H1 (cell line): ENCODE measurements at regions not wholly inside any gene's neighbourhood (a gene's known extent, or its start where the extent isn't known, plus 50 kb on each side); places are given as distances from the start of the nearest gene placed in this dataset.

Source experiments
- CTCF ChIA-PET: fragments of 300-600 bp; sonication (Branson Sonifier 250); formaldehyde crosslinking; loops from one replicate; lab custom pipeline; 2021; ENCODE audit not compliant: partially characterized antibody; lab: Charles Lee
- POLR2A ChIA-PET: fragments of 300-600 bp; sonication (Branson Sonifier 250); formaldehyde crosslinking; loops from one replicate; lab custom pipeline; 2021; ENCODE audit warnings: inconsistent platforms; ENCODE audit not compliant: partially characterized antibody; lab: Charles Lee
- DNase-seq, 2 experiments: peaks; one replicate each; pipeline versions ENCODE4 v3.0.0 to v3.0.0-alpha.2; 2010 to 2022; ENCODE audit warnings: low spot score in 2 of 2, low read depth in 1 of 2, mixed read lengths in 1 of 2
- FAIRE-seq: peaks from 2 replicates; lab custom pipeline; 2011; peaks lifted over from hg19 to GRCh38; lab: Jason Lieb, UNC
- H2AFZ ChIP-seq: 2 replicates; pipeline ENCODE4 v1.8.1; 2012; ENCODE audit warnings: low read length, inconsistent platforms
- H2AK5ac ChIP-seq: 2 replicates; pipeline ENCODE4 v1.6.1; 2013; ENCODE audit warnings: low read depth, low read length
- H2BK120ac ChIP-seq: replicated peaks from 2 replicates; pipeline ENCODE3; 2013; ENCODE audit warnings: low read depth, low read length, inconsistent platforms
- H2BK12ac ChIP-seq: 2 replicates; pipeline ENCODE4 v1.6.1; 2013; ENCODE audit warnings: low read depth, low read length
- H2BK15ac ChIP-seq: 2 replicates; pipeline ENCODE4 v1.6.1; 2013; ENCODE audit warnings: low read length
- H2BK20ac ChIP-seq: 2 replicates; pipeline ENCODE4 v1.6.1; 2013; ENCODE audit warnings: low read length
- H2BK5ac ChIP-seq: 2 replicates; pipeline ENCODE4 v1.6.1; 2013; ENCODE audit warnings: low read depth, low read length
- H3K14ac ChIP-seq: 2 replicates; pipeline ENCODE4 v1.6.1; 2013; ENCODE audit warnings: inconsistent platforms; ENCODE audit not compliant: insufficient read length
- H3K18ac ChIP-seq: 2 replicates; pipeline ENCODE4 v1.6.1; 2013; ENCODE audit warnings: low read length; ENCODE audit errors: extremely low read depth
- H3K23ac ChIP-seq: 2 replicates; pipeline ENCODE4 v1.6.1; 2013; ENCODE audit warnings: inconsistent platforms; ENCODE audit not compliant: insufficient read length
- H3K23me2 ChIP-seq: 2 replicates; pipeline ENCODE4 v1.6.1; 2013; ENCODE audit warnings: low read depth, low read length
- H3K27ac ChIP-seq: 2 replicates; pipeline ENCODE4 v1.6.1; 2011; ENCODE audit warnings: low read depth, low read length, inconsistent platforms
- H3K27me3 ChIP-seq, 4 experiments: replicated peaks in 1 of 4; 1 replicate in 1 of 4; 2 replicates in 3 of 4; pipeline versions ENCODE4 v1.6.1 to v1.8.1; 2011 to 2013; ENCODE audit warnings: low read length in 3 of 4, mild to moderate bottlenecking in 3 of 4, inconsistent platforms in 2 of 4, mixed read lengths in 2 of 4, moderate library complexity in 1 of 4; ENCODE audit not compliant: control insufficient read depth in 3 of 4, insufficient read depth in 3 of 4; ENCODE audit errors: extremely low read depth in 1 of 4
- H3K36me3 ChIP-seq, 4 experiments: 2 replicates each; pipeline versions ENCODE4 v1.6.1 to v1.8.1; 2011 to 2013; ENCODE audit warnings: mild to moderate bottlenecking in 4 of 4, low read length in 3 of 4, moderate library complexity in 2 of 4, control low read depth in 1 of 4, inconsistent platforms in 1 of 4; ENCODE audit not compliant: insufficient read depth in 4 of 4, control insufficient read depth in 2 of 4
- H3K4ac ChIP-seq: replicated peaks from 2 replicates; pipeline ENCODE3; 2013; ENCODE audit warnings: low read length, low read depth, mixed read lengths, inconsistent platforms; ENCODE audit not compliant: insufficient read length
- H3K4me1 ChIP-seq, 4 experiments: replicated peaks in 1 of 4; 1 replicate in 1 of 4; 2 replicates in 3 of 4; pipeline versions ENCODE4 v1.6.1 to v1.8.1; 2011 to 2013; ENCODE audit warnings: low read length in 3 of 4, inconsistent platforms in 2 of 4, mixed read lengths in 1 of 4; ENCODE audit not compliant: insufficient read depth in 4 of 4, control insufficient read depth in 3 of 4
- H3K4me2 ChIP-seq, 2 experiments: 2 replicates each; pipeline versions ENCODE4 v1.6.1 to v1.8.1; 2011 to 2013; ENCODE audit warnings: low read depth in 2 of 2, low read length in 2 of 2, control low read depth in 1 of 2, inconsistent platforms in 1 of 2, mild to moderate bottlenecking in 1 of 2; ENCODE audit not compliant: insufficient read depth in 1 of 2
- H3K4me3 ChIP-seq, 4 experiments: fragments of 200-600, 300-600 bp in 1 of 4; sonication (generic), shearing (Covaris generic), sonication (Bioruptor Twin) in 1 of 4; 2 replicates each; pipeline versions ENCODE4 v1.5.1 to v1.8.1; 2011 to 2016; ENCODE audit warnings: low read length in 4 of 4, low read depth in 3 of 4, control low read depth in 2 of 4, inconsistent platforms in 2 of 4, mild to moderate bottlenecking in 2 of 4, mixed read lengths in 1 of 4, moderate library complexity in 1 of 4; ENCODE audit not compliant: insufficient read depth in 2 of 4; ENCODE audit errors: extremely low read depth in 1 of 4
- H3K56ac ChIP-seq: replicated peaks from 2 replicates; pipeline ENCODE3; 2013; ENCODE audit warnings: low read depth, mild to moderate bottlenecking, mixed read lengths, low read length, inconsistent platforms; ENCODE audit not compliant: insufficient read length
- H3K79me1 ChIP-seq: 2 replicates; pipeline ENCODE4 v1.6.1; 2013; ENCODE audit warnings: low read depth, low read length, control low read depth
- H3K79me2 ChIP-seq, 2 experiments: 2 replicates each; pipeline versions ENCODE4 v1.6.1 to v1.8.1; 2012 to 2013; ENCODE audit warnings: low read length in 2 of 2, mild to moderate bottlenecking in 2 of 2, inconsistent platforms in 1 of 2; ENCODE audit not compliant: insufficient read depth in 2 of 2, control insufficient read depth in 1 of 2
- H3K9ac ChIP-seq, 4 experiments: replicated peaks in 1 of 4; 1 replicate in 1 of 4; 2 replicates in 3 of 4; pipeline versions ENCODE4 v1.6.1 to v1.8.1; 2011 to 2013; ENCODE audit warnings: low read depth in 3 of 4, low read length in 3 of 4, control low read depth in 2 of 4, mild to moderate bottlenecking in 2 of 4, moderate library complexity in 2 of 4, inconsistent platforms in 1 of 4; ENCODE audit errors: extremely low read depth in 1 of 4
- H3K9me3 ChIP-seq, 2 experiments: 2 replicates each; pipeline versions ENCODE4 v1.6.1 to v1.8.1; 2012 to 2013; ENCODE audit warnings: mild to moderate bottlenecking in 2 of 2, moderate library complexity in 2 of 2, control low read depth in 1 of 2, inconsistent platforms in 1 of 2, low read depth in 1 of 2, low read length in 1 of 2, mixed read lengths in 1 of 2; ENCODE audit not compliant: insufficient read depth in 2 of 2
- H4K20me1 ChIP-seq, 2 experiments: replicated peaks in 1 of 2; 2 replicates each; pipeline versions ENCODE3 to v1.8.1; 2011 to 2013; ENCODE audit warnings: inconsistent platforms in 2 of 2, low read length in 2 of 2, mild to moderate bottlenecking in 1 of 2; ENCODE audit not compliant: insufficient read depth in 2 of 2, control insufficient read depth in 1 of 2
- H4K5ac ChIP-seq: 2 replicates; pipeline ENCODE4 v1.6.1; 2013; ENCODE audit warnings: low read length, low read depth, mixed read lengths, inconsistent platforms; ENCODE audit not compliant: insufficient read length
- H4K8ac ChIP-seq: 2 replicates; pipeline ENCODE4 v1.8.0; 2013; ENCODE audit warnings: mild to moderate bottlenecking, moderate library complexity, low read length, inconsistent platforms; ENCODE audit not compliant: insufficient read depth; ENCODE audit errors: extremely low read depth
- H4K91ac ChIP-seq: replicated peaks from 2 replicates; pipeline ENCODE3; 2013; ENCODE audit warnings: low read length, mixed read lengths, inconsistent platforms; ENCODE audit not compliant: insufficient read length
- BCL11A ChIP-seq, 2 experiments: IDR thresholded peaks; one replicate each; pipeline ENCODE4 v1.6.1; 2011; ENCODE audit warnings: low read depth in 2 of 2, low read length in 2 of 2, mild to moderate bottlenecking in 2 of 2
- BRCA1 ChIP-seq: IDR thresholded peaks from 2 replicates; pipeline ENCODE4 v1.6.1; 2012; ENCODE audit warnings: low read depth, low read length, improper control_type of control experiment
- CBX5 ChIP-seq: fragments of 300-800, 300-1000 bp; sonication (generic); IDR thresholded peaks from 2 replicates; pipeline ENCODE4 v1.7.1; 2016; ENCODE audit warnings: antibody characterized with exemption, low read length, low read depth
- EGR1 ChIP-seq: IDR thresholded peaks from 2 replicates; pipeline ENCODE4 v1.6.1; 2011; ENCODE audit warnings: low read depth, low read length, borderline replicate concordance
- EZH2 ChIP-seq: fragments of 200-600 bp; sonication (generic); IDR thresholded peaks from 2 replicates; pipeline ENCODE4 v1.7.1; 2012; ENCODE audit warnings: low read depth, mild to moderate bottlenecking, moderate library complexity, low read length, inconsistent platforms; ENCODE audit not compliant: severe bottlenecking
- HDAC2 ChIP-seq, 2 experiments: fragments of 300-600 bp in 1 of 2; sonication (generic) in 1 of 2; IDR thresholded peaks; 2 replicates each; pipeline ENCODE4 v1.6.1; 2011 to 2012; ENCODE audit warnings: low read depth in 2 of 2, low read length in 2 of 2, mild to moderate bottlenecking in 2 of 2, moderate library complexity in 2 of 2, borderline replicate concordance in 1 of 2, inconsistent platforms in 1 of 2
- KDM4A ChIP-seq: IDR thresholded peaks from one replicate; pipeline ENCODE4 v1.7.1; 2012; ENCODE audit warnings: low read depth, mild to moderate bottlenecking, moderate library complexity, low read length, inconsistent platforms; ENCODE audit not compliant: severe bottlenecking
- POU5F1 ChIP-seq: IDR thresholded peaks from 2 replicates; pipeline ENCODE4 v1.6.1; 2011; ENCODE audit warnings: low read depth, mild to moderate bottlenecking, low read length, moderate library complexity
- SIRT6 ChIP-seq: IDR thresholded peaks from one replicate; pipeline ENCODE4 v1.7.1; 2012; ENCODE audit warnings: low read length, inconsistent platforms
- SIX5 ChIP-seq: IDR thresholded peaks from 2 replicates; pipeline ENCODE4 v1.6.1; 2011; ENCODE audit warnings: mild to moderate bottlenecking, low read depth, low read length
- SP4 ChIP-seq: IDR thresholded peaks from 2 replicates; pipeline ENCODE4 v1.6.1; 2012; ENCODE audit warnings: low read length, inconsistent platforms
- TCF12 ChIP-seq: IDR thresholded peaks from 2 replicates; pipeline ENCODE4 v1.6.1; 2011; ENCODE audit warnings: low read depth, mild to moderate bottlenecking, low read length
- ZNF274 ChIP-seq: IDR thresholded peaks from 2 replicates; pipeline ENCODE4 v1.7.0; 2012; ENCODE audit warnings: low read length, borderline replicate concordance; ENCODE audit errors: extremely low read depth
- WGBS, 2 experiments: shearing (Covaris generic) in 1 of 2; methylation state at CpG; one replicate each; pipeline versions ENCODE4 v1.1.6 to v1.1.7; 2013 to 2015; ENCODE audit warnings: low lambda C conversion rate in 2 of 2, mixed read lengths in 2 of 2, inconsistent platforms in 1 of 2, low coverage in 1 of 2, missing lambda C conversion rate in 1 of 2; ENCODE audit not compliant: insufficient replicate concordance in 2 of 2, insufficient coverage in 1 of 2, insufficient read length in 1 of 2; ENCODE audit errors: extremely low coverage in 1 of 2, missing lambda C conversion rate in 1 of 2; 5-methylcytosine and 5-hydroxymethylcytosine counted together

GRCh38 chr2:100756704-100757103, 63.2 kb upstream of the NPAS2 start:
- H3K4me3 ChIP-seq, result no peak overlapping the region
- H2BK20ac ChIP-seq, result no peak overlapping the region
- no peaks in the 10 kb centered on the region for H3K9me3 ChIP-seq
- no peak overlapping the region for H4K8ac ChIP-seq
- no peak overlapping the region for H3K14ac ChIP-seq
- no peaks in the 10 kb centered on the region for H3K79me1 ChIP-seq
- no peak overlapping the region for H3K4me2 ChIP-seq
- 84% methylated on average over 1 of the region's 1 CpG; no CpG with 5 or more reads in 1 of the 2 experiments for WGBS, 2 experiments
- H2BK12ac ChIP-seq, result no peak overlapping the region
- no peak overlapping the region for H3K18ac ChIP-seq
- H4K5ac ChIP-seq, result no peak overlapping the region
- no peak for FAIRE-seq
- H2AK5ac ChIP-seq, result no peak overlapping the region
- TF ChIP-seq SP4 (no peak), EGR1 (no peak), ZNF274 (no peak), BCL11A (IDR thresholded peaks at IDR 0.05; ENCODE audit: low read depth in 2 of 2, low read length in 2 of 2) (no peak), HDAC2 (IDR thresholded peaks at IDR 0.05; ENCODE audit: borderline replicate concordance in 1 of 2, low read depth in 2 of 2, low read length in 2 of 2) (no peak), POU5F1 (no peak), KDM4A (no peak), TCF12 (no peak), SIRT6 (no peak), BRCA1 (no peak), CBX5 (no peak), SIX5 (no peak), EZH2 (no peak)
- TF ChIP-seq, all 59 proteins: peak for 0
- Histone ChIP-seq H3K79me2 (no peaks in the 10 kb centered on the region), H3K23ac (no peak overlapping the region), H2AFZ (no peak overlapping the region), H3K4me1 (no peaks in the 10 kb centered on the region), H3K27ac (no peak overlapping the region), H3K23me2 (no peaks in the 10 kb centered on the region), H4K91ac (no peak overlapping the region), H2BK15ac (no peak overlapping the region), H3K56ac (no peak overlapping the region), H3K27me3 (no peaks in the 10 kb centered on the region), H3K36me3 (no peaks in the 10 kb centered on the region), H3K9ac (no peak overlapping the region), H2BK120ac (no peak overlapping the region), H3K4ac (no peak overlapping the region), H4K20me1 (no peaks in the 10 kb centered on the region), H2BK5ac (no peak overlapping the region)
- CTCF ChIA-PET, result no interaction called here
- no peak for DNase-seq
- POLR2A ChIA-PET, result no interaction called here
